HFFc6 (cell line): ENCODE measurements at regions not wholly inside any gene's neighbourhood (a gene's known extent, or its start where the extent isn't known, plus 50 kb on each side); places are given as distances from the start of the nearest gene placed in this dataset.

ENCODE experiments used
- DNase-seq: peaks from one replicate; pipeline ENCODE4 v3.0.0-alpha.2; 2018
- H3K27ac Mint-ChIP-seq: 2 replicates; pipeline ENCODE4 v1.8.0; 2020; ENCODE audit warnings: mild to moderate bottlenecking, mixed read lengths
- H3K27me3 Mint-ChIP-seq: 2 replicates; pipeline ENCODE4 v1.8.0; 2021; ENCODE audit warnings: mild to moderate bottlenecking, moderate library complexity, mixed read lengths; ENCODE audit not compliant: insufficient read depth
- H3K36me3 Mint-ChIP-seq: 2 replicates; pipeline ENCODE4 v1.8.0; 2021; ENCODE audit warnings: low read depth, mixed read lengths
- H3K4me1 Mint-ChIP-seq: 2 replicates; pipeline ENCODE4 v1.8.0; 2020; ENCODE audit warnings: low read depth, mixed read lengths
- H3K4me3 Mint-ChIP-seq: 2 replicates; pipeline ENCODE4 v1.8.0; 2020; ENCODE audit warnings: mild to moderate bottlenecking, moderate library complexity, mixed read lengths
- H3K9me3 Mint-ChIP-seq: 2 replicates; pipeline ENCODE4 v1.8.0; 2020; ENCODE audit warnings: mild to moderate bottlenecking, mixed read lengths
- TF ChIP-seq, protein P1 (sequence below): fragments of 200-600 bp; sonication (generic); IDR thresholded peaks from 2 replicates; pipeline ENCODE4 v1.5.0; 2021; ENCODE audit warnings: antibody characterized with exemption, mild to moderate bottlenecking

DNA sequence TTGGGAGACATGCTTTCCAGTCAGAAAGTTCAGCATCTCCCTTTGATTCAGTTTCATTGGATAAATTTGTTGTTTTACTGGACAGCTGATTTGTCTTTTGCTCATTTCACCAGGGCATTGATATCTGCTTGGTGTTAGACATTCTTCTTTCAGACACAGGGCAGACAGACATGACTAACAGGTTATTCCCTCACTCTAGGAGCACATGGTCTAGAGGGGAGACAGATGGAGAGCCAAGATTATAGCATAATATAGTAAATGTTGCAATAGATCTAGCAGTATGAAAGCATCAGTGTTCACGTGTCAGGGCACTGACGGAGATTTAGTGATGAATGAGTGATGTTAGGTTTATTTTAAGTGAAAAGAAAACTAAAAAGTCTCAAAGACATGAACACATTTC, 187.0 kb upstream of the CYRIA start:
- no peak for DNase-seq
- H3K27me3 Mint-ChIP-seq = no peaks in the 10 kb centered on the region
- H3K4me1 Mint-ChIP-seq = no peaks in the 10 kb centered on the region

DNA sequence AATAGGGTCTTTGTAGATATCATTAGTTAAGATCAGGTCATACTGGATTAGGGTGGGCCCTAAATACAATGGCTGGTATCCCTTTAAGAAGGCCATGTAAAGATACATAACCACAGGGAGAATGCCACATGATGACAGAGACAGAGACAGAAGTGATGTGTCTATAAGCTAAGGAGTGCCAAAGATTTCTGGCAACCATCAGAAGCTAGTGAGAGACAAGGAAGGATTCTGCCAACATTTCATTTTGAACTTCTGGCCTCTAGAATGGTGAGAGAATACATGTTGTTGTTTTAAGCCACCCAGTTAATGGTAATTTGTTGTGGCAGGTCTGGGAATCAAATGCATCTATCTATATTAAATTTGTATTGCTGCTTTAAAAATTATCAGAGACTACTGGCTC, 185.5 kb upstream of the CYRIA start:
- TF ChIP-seq, protein P1, sequence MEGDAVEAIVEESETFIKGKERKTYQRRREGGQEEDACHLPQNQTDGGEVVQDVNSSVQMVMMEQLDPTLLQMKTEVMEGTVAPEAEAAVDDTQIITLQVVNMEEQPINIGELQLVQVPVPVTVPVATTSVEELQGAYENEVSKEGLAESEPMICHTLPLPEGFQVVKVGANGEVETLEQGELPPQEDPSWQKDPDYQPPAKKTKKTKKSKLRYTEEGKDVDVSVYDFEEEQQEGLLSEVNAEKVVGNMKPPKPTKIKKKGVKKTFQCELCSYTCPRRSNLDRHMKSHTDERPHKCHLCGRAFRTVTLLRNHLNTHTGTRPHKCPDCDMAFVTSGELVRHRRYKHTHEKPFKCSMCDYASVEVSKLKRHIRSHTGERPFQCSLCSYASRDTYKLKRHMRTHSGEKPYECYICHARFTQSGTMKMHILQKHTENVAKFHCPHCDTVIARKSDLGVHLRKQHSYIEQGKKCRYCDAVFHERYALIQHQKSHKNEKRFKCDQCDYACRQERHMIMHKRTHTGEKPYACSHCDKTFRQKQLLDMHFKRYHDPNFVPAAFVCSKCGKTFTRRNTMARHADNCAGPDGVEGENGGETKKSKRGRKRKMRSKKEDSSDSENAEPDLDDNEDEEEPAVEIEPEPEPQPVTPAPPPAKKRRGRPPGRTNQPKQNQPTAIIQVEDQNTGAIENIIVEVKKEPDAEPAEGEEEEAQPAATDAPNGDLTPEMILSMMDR = no peak
- DNase-seq = no peak
- Mint-ChIP-seq H3K36me3 (no peaks in the 10 kb centered on the region), H3K27ac (no peak overlapping the region), H3K4me3 (no peak overlapping the region), H3K27me3 (no peaks in the 10 kb centered on the region), H3K4me1 (no peaks in the 10 kb centered on the region), H3K9me3 (peaks cover 38% of the 10 kb centered on the region)

More for the DNA sequence above, 187.0 kb upstream of the CYRIA start:
- no peak overlapping the region for H3K4me3 Mint-ChIP-seq
- peaks cover 34% of the 10 kb centered on the region for H3K9me3 Mint-ChIP-seq
- TF ChIP-seq, protein P1 = no peak
- no peak overlapping the region for H3K27ac Mint-ChIP-seq
- H3K36me3 Mint-ChIP-seq = no peaks in the 10 kb centered on the region

DNA sequence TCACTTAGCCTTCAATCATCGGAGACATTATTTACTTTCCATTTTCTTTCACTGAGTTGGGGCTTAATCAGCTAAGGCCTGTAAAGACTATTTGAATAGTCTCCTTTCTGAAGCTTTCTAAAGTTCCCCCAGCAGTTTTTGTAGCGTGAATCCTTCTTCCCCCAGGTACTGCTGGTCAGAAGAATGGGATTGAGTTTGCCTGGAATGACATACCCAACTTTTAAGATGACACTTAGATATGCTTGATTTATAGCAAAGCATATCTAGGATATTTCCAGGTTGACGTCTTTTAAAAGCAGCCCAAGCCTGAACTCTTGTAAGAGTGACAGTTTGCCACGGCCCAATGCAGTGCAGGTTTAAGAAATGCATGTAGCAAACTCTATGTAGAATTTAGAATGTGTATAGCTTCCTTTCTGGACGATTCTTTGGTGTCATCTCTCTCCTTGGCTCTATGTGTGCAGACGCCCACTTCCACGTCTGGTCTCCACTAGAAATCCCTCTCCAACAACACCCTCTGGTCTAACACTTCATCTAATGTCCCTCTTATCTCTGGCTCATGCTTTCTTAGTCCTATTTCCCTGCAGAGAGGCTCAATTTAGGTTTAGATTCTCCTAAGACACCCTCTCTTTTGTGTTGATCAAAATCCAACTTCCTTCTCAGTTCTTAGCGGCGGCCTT, 175.0 kb upstream of the CYRIA start:
- H3K27ac Mint-ChIP-seq = no peak overlapping the region
- no peaks in the 10 kb centered on the region for H3K4me1 Mint-ChIP-seq
- peaks cover 70% of the 10 kb centered on the region for H3K9me3 Mint-ChIP-seq
- H3K4me3 Mint-ChIP-seq = no peak overlapping the region
- TF ChIP-seq, protein P1 = no peak
- DNase-seq = no peak
- H3K27me3 Mint-ChIP-seq = no peaks in the 10 kb centered on the region
- H3K36me3 Mint-ChIP-seq = no peaks in the 10 kb centered on the region

DNA sequence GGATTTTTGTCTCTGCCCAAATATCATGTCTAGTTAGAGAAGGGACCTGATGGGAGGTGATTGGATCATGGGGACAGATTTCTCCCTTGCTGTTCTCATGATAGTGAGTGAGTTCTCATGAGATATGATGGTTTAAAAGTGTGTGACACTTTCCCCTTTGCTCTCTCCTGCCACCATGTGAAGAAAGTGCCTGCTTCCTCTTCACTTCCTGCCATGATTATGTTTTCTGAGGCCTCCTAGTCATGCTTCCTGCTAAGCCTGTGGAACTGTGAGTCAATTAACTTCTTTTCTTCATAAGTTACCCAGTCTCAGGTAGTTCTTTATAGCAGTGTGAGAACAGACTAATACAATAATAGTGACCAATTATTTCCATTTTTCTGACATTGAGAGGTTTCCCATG, 167.3 kb upstream of the CYRIA start:
- H3K4me3 Mint-ChIP-seq = no peak overlapping the region
- no peaks in the 10 kb centered on the region; the same call in 1 of the 2 replicates for H3K27me3 Mint-ChIP-seq
- no peaks in the 10 kb centered on the region for H3K4me1 Mint-ChIP-seq
- no peak overlapping the region for H3K27ac Mint-ChIP-seq
- TF ChIP-seq, protein P1 = no peak
- no peak for DNase-seq
- no peaks in the 10 kb centered on the region for H3K36me3 Mint-ChIP-seq
- peaks cover 42% of the 10 kb centered on the region for H3K9me3 Mint-ChIP-seq

DNA sequence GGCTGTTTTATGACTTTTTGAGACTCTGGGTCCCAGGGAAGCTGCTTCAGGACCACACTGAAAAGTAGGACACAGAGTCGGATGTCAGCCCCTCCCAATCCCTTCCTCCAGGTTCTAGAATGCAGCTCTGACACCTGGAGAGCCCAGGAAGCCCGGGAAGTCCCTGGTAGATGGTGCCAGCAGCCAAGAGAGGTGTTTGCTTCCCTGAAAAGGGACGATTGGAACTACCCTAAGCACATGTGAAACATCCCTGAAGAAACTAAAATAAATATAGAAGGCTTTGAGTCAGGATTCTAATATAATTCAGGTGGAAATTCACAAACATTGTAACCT, 163.2 kb upstream of the CYRIA start:
- Mint-ChIP-seq H3K9me3 (peaks cover 45% of the 10 kb centered on the region), H3K36me3 (no peaks in the 10 kb centered on the region; the same call in 1 of the 2 replicates), H3K4me1 (no peaks in the 10 kb centered on the region), H3K27me3 (no peaks in the 10 kb centered on the region; the same call in 1 of the 2 replicates), H3K4me3 (no peak overlapping the region), H3K27ac (no peak overlapping the region)
- TF ChIP-seq, protein P1 = no peak
- DNase-seq = no peak
